H1 (cell line): ENCODE measurements at regions not wholly inside any gene's neighbourhood (a gene's known extent, or its start where the extent isn't known, plus 50 kb on each side); places are given as distances from the start of the nearest gene placed in this dataset.

ENCODE experiments used
- TAF1 ChIP-seq: IDR thresholded peaks from 2 replicates; pipeline ENCODE4 v1.6.1; 2011; ENCODE audit warnings: mild to moderate bottlenecking, low read depth, low read length
- TF ChIP-seq, protein P1 (sequence below): IDR thresholded peaks from 2 replicates; pipeline ENCODE4 v1.6.1; 2011; ENCODE audit warnings: low read depth, mild to moderate bottlenecking, low read length; ENCODE audit not compliant: insufficient read depth

- no peak for TF ChIP-seq TAF1
- TF ChIP-seq, protein P1, sequence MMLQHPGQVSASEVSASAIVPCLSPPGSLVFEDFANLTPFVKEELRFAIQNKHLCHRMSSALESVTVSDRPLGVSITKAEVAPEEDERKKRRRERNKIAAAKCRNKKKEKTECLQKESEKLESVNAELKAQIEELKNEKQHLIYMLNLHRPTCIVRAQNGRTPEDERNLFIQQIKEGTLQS, result no peak
- TF ChIP-seq, all 59 proteins: peak for 0
These were observed 320.0 kb downstream of the GJA1 start (continued) for GRCh38 chr6:121755485-121755884.
